ENCODE measurements at regions not wholly inside any gene's neighbourhood (a gene's known extent, or its start where the extent isn't known, plus 50 kb on each side); places are given as distances from the start of the nearest gene placed in this dataset.

DNA sequence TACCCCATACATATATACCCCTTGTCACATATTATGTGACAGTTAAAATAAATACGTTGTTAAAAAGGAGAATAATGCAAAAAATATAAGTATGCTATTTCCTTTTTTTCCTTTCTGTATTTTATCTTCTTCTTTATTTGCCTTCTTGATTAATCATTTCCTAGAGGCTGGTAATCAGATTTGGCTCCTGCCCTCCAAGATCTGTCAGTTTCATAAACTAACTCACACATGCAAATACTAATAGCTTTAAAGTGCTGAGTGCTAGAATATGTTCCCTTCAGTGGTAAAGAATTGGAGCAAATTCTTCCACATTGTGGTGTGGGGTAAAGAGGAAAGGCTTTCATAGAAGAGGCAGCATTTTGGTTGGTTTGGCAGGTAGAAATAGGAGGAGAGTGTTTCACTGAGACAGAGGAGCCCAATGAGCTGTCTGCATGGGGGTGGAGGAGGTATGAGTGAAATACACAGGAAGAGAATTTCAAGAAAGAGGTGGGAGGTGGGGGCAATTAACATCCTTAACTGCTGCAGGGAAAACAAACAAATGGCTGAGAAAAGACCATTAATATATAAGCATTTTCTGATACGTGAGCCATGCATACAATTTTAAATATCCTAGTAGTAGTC is 523.9 kb downstream of the BMP2 start (continued):
- TF ChIP-seq, protein P1, sequence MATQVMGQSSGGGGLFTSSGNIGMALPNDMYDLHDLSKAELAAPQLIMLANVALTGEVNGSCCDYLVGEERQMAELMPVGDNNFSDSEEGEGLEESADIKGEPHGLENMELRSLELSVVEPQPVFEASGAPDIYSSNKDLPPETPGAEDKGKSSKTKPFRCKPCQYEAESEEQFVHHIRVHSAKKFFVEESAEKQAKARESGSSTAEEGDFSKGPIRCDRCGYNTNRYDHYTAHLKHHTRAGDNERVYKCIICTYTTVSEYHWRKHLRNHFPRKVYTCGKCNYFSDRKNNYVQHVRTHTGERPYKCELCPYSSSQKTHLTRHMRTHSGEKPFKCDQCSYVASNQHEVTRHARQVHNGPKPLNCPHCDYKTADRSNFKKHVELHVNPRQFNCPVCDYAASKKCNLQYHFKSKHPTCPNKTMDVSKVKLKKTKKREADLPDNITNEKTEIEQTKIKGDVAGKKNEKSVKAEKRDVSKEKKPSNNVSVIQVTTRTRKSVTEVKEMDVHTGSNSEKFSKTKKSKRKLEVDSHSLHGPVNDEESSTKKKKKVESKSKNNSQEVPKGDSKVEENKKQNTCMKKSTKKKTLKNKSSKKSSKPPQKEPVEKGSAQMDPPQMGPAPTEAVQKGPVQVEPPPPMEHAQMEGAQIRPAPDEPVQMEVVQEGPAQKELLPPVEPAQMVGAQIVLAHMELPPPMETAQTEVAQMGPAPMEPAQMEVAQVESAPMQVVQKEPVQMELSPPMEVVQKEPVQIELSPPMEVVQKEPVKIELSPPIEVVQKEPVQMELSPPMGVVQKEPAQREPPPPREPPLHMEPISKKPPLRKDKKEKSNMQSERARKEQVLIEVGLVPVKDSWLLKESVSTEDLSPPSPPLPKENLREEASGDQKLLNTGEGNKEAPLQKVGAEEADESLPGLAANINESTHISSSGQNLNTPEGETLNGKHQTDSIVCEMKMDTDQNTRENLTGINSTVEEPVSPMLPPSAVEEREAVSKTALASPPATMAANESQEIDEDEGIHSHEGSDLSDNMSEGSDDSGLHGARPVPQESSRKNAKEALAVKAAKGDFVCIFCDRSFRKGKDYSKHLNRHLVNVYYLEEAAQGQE (IDR thresholded peaks at IDR 0.05; ENCODE audit: unreplicated experiment) = no peak
- no peak for TF ChIP-seq EZH2phosphoT487 (IDR thresholded peaks at IDR 0.05; ENCODE audit: unreplicated experiment)

DNA sequence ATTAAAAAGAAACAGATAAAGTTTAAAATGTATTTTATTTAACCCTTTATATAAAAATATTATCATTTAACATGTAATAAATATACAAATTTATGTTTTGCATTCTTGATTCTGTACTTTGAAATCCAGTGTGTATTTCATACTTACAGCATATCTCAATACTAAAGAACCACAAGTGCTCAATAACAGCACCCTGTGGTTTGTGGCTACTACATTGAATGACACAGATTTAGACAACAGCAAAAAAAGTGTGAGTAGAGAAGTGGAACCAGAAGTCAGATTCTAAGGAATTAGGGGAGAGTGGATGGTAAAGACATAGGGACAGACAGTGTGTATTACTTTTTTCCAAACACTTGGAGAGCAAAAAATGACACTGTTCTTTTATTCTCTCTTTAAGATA is 524.5 kb downstream of the BMP2 start:
- Mint-ChIP-seq H3K4me1 (peaks cover 18% of the 10 kb centered on the region; the same call in 2 of the 3 replicates), H3K4me3 (no peak overlapping the region), H3K27ac (no peak overlapping the region), H3K36me3 (ENCODE audit: low read depth) (no peaks in the 10 kb centered on the region), H3K9me3 (no peaks in the 10 kb centered on the region), H3K27me3 (ENCODE audit: insufficient read depth, low read depth, poor library complexity) (peaks cover 7% of the 10 kb centered on the region)
- no peaks in the 10 kb centered on the region for H3K27me3 ChIP-seq (ENCODE audit: insufficient read depth)
- no peaks in the 10 kb centered on the region for H4K20me1 ChIP-seq (replicated peaks; ENCODE audit: insufficient read depth)
- H3K27ac ChIP-seq (ENCODE audit: low read depth) = no peak overlapping the region
- ATAC-seq = no peak
- H3K36me3 ChIP-seq (ENCODE audit: insufficient read depth) = no peaks in the 10 kb centered on the region
- H3K4me2 ChIP-seq = no peak overlapping the region
- no peak overlapping the region for H2AFZ ChIP-seq
- no peaks in the 10 kb centered on the region for H3F3A ChIP-seq (replicated peaks; ENCODE audit: low read depth)
- no peaks in the 10 kb centered on the region for H3K9me2 ChIP-seq (ENCODE audit: insufficient read depth)
- no peak overlapping the region for H3K4me3 ChIP-seq
- peaks cover 8% of the 10 kb centered on the region for H3K4me1 ChIP-seq (ENCODE audit: insufficient read depth)
- no peak for DNase-seq (ENCODE audit: low spot score)
- no peaks in the 10 kb centered on the region for H3K79me2 ChIP-seq (replicated peaks; ENCODE audit: insufficient read depth)
- TF ChIP-seq, protein P2, sequence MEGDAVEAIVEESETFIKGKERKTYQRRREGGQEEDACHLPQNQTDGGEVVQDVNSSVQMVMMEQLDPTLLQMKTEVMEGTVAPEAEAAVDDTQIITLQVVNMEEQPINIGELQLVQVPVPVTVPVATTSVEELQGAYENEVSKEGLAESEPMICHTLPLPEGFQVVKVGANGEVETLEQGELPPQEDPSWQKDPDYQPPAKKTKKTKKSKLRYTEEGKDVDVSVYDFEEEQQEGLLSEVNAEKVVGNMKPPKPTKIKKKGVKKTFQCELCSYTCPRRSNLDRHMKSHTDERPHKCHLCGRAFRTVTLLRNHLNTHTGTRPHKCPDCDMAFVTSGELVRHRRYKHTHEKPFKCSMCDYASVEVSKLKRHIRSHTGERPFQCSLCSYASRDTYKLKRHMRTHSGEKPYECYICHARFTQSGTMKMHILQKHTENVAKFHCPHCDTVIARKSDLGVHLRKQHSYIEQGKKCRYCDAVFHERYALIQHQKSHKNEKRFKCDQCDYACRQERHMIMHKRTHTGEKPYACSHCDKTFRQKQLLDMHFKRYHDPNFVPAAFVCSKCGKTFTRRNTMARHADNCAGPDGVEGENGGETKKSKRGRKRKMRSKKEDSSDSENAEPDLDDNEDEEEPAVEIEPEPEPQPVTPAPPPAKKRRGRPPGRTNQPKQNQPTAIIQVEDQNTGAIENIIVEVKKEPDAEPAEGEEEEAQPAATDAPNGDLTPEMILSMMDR (conservative IDR thresholded peaks at IDR 0.05; ENCODE audit: low read depth in 2 of 2) = no peak
- TF ChIP-seq STAT1 (IDR thresholded peaks at IDR 0.05; ENCODE audit: unreplicated experiment) (no peak), ZNF331 (CRISPR knock-in tag; IDR thresholded peaks at IDR 0.05; ENCODE audit: low read depth) (no peak), EZH2 (IDR thresholded peaks at IDR 0.05; ENCODE audit: low read depth, unreplicated experiment) (no peak), EZH2phosphoT487 (IDR thresholded peaks at IDR 0.05; ENCODE audit: unreplicated experiment) (no peak), CREB1 (CRISPR knock-in tag; IDR thresholded peaks at IDR 0.05; ENCODE audit: low read depth) (no peak), JUNB (IDR thresholded peaks at IDR 0.05; ENCODE audit: unreplicated experiment) (no peak), POLR2AphosphoS5 (IDR thresholded peaks at IDR 0.05; ENCODE audit: low read depth) (no peak)
- TF ChIP-seq, protein P3, sequence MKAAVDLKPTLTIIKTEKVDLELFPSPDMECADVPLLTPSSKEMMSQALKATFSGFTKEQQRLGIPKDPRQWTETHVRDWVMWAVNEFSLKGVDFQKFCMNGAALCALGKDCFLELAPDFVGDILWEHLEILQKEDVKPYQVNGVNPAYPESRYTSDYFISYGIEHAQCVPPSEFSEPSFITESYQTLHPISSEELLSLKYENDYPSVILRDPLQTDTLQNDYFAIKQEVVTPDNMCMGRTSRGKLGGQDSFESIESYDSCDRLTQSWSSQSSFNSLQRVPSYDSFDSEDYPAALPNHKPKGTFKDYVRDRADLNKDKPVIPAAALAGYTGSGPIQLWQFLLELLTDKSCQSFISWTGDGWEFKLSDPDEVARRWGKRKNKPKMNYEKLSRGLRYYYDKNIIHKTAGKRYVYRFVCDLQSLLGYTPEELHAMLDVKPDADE (IDR thresholded peaks at IDR 0.05) = no peak
- TF ChIP-seq, protein P1 (IDR thresholded peaks at IDR 0.05; ENCODE audit: unreplicated experiment) = no peak

Measured in GM23338 (cell line).